ENCODE measurements at regions not wholly inside any gene's neighbourhood (a gene's known extent, or its start where the extent isn't known, plus 50 kb on each side); places are given as distances from the start of the nearest gene placed in this dataset.
"Not testable (repeated sequence)": the region's sequence is repeated elsewhere in the genome, so short reads cannot be mapped to it uniquely, and the experiment has no call there.

- H3K4me1 Mint-ChIP-seq (ENCODE audit: low read depth); H3K9me3 Mint-ChIP-seq; H3K27ac Mint-ChIP-seq; H3K4me3 Mint-ChIP-seq; H3K27me3 Mint-ChIP-seq (ENCODE audit: low read depth); DNase-seq (ENCODE audit: low spot score); H3K36me3 Mint-ChIP-seq (ENCODE audit: low read depth): not testable (repeated sequence)
These were observed 382.9 kb upstream of the ISX start for GRCh38 chr22:34683031-34683430.

- H3K27ac Mint-ChIP-seq; H3K27me3 Mint-ChIP-seq (ENCODE audit: low read depth); H3K4me1 Mint-ChIP-seq (ENCODE audit: low read depth): not testable (repeated sequence)
These were observed 381.7 kb upstream of the ISX start for GRCh38 chr22:34684278-34684677.

GRCh38 chr22:34687116-34687515 is 378.8 kb upstream of the ISX start:
- H3K36me3 Mint-ChIP-seq (ENCODE audit: low read depth) = no peaks in the 10 kb centered on the region
- H3K27me3 Mint-ChIP-seq (ENCODE audit: low read depth) = no peaks in the 10 kb centered on the region
- no peak for DNase-seq (ENCODE audit: low spot score)
- H3K4me1 Mint-ChIP-seq (ENCODE audit: low read depth) = no peaks in the 10 kb centered on the region
- peaks cover 12% of the 10 kb centered on the region for H3K9me3 Mint-ChIP-seq
- H3K27ac Mint-ChIP-seq = no peak overlapping the region
- H3K4me3 Mint-ChIP-seq = no peak overlapping the region

More at GRCh38 chr22:34684278-34684677, 381.7 kb upstream of the ISX start:
- H3K36me3 Mint-ChIP-seq (ENCODE audit: low read depth); H3K4me3 Mint-ChIP-seq; DNase-seq (ENCODE audit: low spot score): not testable (repeated sequence)
- H3K9me3 Mint-ChIP-seq = peaks cover 12% of the 10 kb centered on the region

DNA sequence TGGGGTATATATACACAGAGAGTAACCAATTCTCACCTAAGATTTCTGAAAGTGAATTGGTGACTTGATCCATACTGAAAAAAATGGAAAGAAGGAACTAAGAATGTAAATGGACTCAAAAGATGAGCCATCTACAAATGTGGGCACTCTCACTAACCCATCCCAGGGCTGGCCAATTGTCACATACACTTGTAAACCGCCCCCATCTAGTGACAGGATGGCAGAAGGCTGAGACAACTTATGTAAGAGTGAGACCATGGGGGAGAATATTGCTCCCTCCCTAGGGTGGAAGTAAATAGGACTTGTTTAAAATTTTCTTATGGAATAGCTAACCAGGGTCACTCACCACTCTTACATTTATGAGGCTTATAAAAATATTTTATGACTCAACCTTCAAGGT is 377.1 kb upstream of the ISX start:
- H3K36me3 Mint-ChIP-seq (ENCODE audit: low read depth) = no peaks in the 10 kb centered on the region
- no peaks in the 10 kb centered on the region for H3K4me1 Mint-ChIP-seq (ENCODE audit: low read depth)
- no peaks in the 10 kb centered on the region for H3K27me3 Mint-ChIP-seq (ENCODE audit: low read depth)
- H3K27ac Mint-ChIP-seq = no peak overlapping the region
- H3K4me3 Mint-ChIP-seq = no peak overlapping the region
- peaks cover 12% of the 10 kb centered on the region for H3K9me3 Mint-ChIP-seq
- no peak for DNase-seq (ENCODE audit: low spot score)

- H3K27me3 Mint-ChIP-seq (ENCODE audit: low read depth) = no peaks in the 10 kb centered on the region
- no peaks in the 10 kb centered on the region for H3K36me3 Mint-ChIP-seq (ENCODE audit: low read depth)
- no peak overlapping the region for H3K27ac Mint-ChIP-seq
- no peak for DNase-seq (ENCODE audit: low spot score)
- H3K9me3 Mint-ChIP-seq = peaks cover 42% of the 10 kb centered on the region
- H3K4me1 Mint-ChIP-seq (ENCODE audit: low read depth) = no peaks in the 10 kb centered on the region
- no peak overlapping the region for H3K4me3 Mint-ChIP-seq
These were observed 369.4 kb upstream of the ISX start for GRCh38 chr22:34696557-34696956.

- Mint-ChIP-seq H3K4me3 (no peak overlapping the region), H3K27ac (no peak overlapping the region), H3K27me3 (ENCODE audit: low read depth) (no peaks in the 10 kb centered on the region), H3K9me3 (peaks cover 32% of the 10 kb centered on the region), H3K36me3 (ENCODE audit: low read depth) (no peaks in the 10 kb centered on the region), H3K4me1 (ENCODE audit: low read depth) (no peaks in the 10 kb centered on the region)
- DNase-seq (ENCODE audit: low spot score) = no peak
These were observed 363.7 kb upstream of the ISX start for GRCh38 chr22:34702279-34702678.

DNA sequence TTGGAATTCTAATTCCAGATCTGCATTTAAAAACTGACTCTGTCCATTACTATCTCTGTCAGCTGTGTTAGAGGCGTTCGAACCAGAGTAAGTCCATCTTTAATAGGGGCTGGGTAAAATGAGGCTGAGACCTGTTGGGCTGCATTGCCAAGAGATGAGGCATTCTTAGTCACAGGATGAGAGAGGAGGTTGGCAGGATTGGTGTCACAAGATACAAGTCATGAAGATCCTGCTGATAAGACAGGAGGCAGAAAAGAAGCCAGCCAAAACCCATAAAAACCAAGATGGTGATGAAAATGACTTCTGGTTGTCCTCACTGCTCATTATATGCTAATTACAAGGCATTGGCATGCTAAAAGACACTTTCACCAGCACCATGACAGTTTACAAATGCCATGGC is 356.3 kb upstream of the ISX start:
- peaks cover 9% of the 10 kb centered on the region for H3K9me3 Mint-ChIP-seq
- no peaks in the 10 kb centered on the region for H3K27me3 Mint-ChIP-seq (ENCODE audit: low read depth)
- no peak overlapping the region for H3K4me3 Mint-ChIP-seq
- no peaks in the 10 kb centered on the region for H3K4me1 Mint-ChIP-seq (ENCODE audit: low read depth)
- no peak overlapping the region for H3K27ac Mint-ChIP-seq
- no peaks in the 10 kb centered on the region for H3K36me3 Mint-ChIP-seq (ENCODE audit: low read depth)
- no peak for DNase-seq (ENCODE audit: low spot score)

GRCh38 chr22:34722901-34723300 is 343.1 kb upstream of the ISX start:
- Mint-ChIP-seq H3K4me1 (ENCODE audit: low read depth) (no peaks in the 10 kb centered on the region), H3K9me3 (peaks cover 11% of the 10 kb centered on the region), H3K27ac (no peak overlapping the region), H3K27me3 (ENCODE audit: low read depth) (no peaks in the 10 kb centered on the region), H3K4me3 (no peak overlapping the region), H3K36me3 (ENCODE audit: low read depth) (no peaks in the 10 kb centered on the region)
- DNase-seq (ENCODE audit: low spot score) = no peak

DNA sequence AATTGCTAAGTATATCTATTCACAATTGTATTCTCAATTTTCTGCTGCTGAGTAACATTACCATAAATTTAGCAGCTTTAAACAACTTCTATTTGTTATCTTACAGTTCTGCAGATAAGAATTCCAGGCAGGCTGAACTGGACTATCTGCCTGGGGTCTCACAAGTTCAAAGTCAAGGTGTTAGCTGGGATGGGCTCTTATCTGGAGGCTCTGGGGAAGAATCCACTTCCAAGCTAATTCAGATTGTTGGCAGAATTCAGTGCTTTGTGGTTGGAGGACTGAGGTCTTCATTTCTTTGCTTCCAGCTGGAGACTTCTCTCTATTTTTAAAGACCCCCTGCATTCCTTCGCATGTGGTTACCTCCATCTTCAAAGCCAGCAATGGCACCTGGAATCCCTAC is 329.9 kb upstream of the ISX start:
- Mint-ChIP-seq H3K27ac (no peak overlapping the region), H3K9me3 (peaks cover 16% of the 10 kb centered on the region), H3K36me3 (ENCODE audit: low read depth) (no peaks in the 10 kb centered on the region), H3K4me3 (no peak overlapping the region), H3K27me3 (ENCODE audit: low read depth) (no peaks in the 10 kb centered on the region), H3K4me1 (ENCODE audit: low read depth) (no peaks in the 10 kb centered on the region)
- DNase-seq (ENCODE audit: low spot score) = no peak

DNA sequence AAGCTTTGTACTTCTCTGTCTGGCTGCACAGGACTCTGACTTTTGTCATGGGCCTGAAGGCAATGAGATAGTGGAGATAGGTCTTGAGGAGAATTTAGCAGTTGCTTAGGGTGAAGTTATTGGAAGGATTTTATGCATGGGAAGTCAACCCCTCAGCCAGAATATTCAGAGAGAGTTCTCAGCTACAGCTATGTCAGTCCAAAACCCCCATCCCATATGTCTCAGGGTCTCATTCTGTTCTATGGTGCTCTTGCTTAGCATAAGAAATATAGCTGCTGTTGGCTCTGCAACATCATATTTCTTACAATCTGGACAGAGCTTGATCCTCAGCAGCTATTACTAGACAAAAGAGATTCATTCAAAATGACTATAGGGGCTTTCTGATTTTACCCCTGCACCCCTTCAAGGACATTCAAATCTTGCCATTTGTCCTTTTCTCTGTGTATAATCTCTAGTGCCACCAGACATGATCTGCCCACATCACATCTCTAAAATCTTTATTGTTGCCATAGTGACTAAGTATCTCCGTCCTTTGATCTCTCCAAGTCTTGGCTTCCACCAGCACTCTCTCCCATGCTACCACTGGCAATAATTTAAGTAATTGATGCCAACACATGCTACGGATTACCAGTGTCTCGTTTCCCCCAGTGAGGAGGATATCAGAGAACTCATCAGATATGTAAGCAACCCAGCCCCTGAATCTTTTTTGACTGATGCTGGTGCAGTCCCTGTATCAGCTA is 327.1 kb upstream of the ISX start:
- Mint-ChIP-seq H3K9me3 (peaks cover 15% of the 10 kb centered on the region), H3K27me3 (ENCODE audit: low read depth) (no peaks in the 10 kb centered on the region), H3K36me3 (ENCODE audit: low read depth) (no peaks in the 10 kb centered on the region), H3K4me3 (no peak overlapping the region), H3K27ac (no peak overlapping the region), H3K4me1 (ENCODE audit: low read depth) (no peaks in the 10 kb centered on the region)
- DNase-seq (ENCODE audit: low spot score) = no peak

DNA sequence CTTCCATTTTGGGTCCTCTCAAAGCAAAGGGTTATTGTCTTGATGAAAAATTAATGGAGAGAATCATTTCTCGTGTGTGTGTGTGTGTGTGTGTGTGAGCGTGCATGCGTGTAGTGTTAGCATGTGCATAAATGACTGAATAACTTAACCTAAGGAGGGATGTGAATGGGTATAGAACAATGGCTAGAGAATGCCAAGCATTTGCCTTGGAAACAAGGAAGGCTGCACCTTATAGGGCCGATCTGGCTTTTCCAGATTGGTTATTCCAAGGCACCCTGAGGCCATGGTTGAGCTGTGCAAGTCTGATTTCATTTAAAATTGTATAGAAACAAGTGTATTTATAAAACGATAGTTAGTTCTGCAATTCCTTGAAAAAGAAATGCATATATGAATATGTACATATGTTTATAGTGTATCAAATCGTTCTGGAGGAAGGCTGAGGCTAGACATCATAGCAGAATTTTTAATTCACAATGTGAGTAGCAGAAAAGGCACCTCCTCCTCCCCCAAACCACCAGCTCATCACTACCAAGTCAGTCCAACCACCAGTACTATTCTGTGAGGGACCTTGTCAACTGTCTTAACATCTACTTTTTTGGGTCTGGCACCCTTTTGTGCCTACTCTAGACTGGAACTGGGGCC is 322.7 kb upstream of the ISX start:
- no peaks in the 10 kb centered on the region for H3K9me3 Mint-ChIP-seq
- H3K27ac Mint-ChIP-seq = no peak overlapping the region
- H3K27me3 Mint-ChIP-seq (ENCODE audit: low read depth) = no peaks in the 10 kb centered on the region
- no peak for DNase-seq (ENCODE audit: low spot score)
- no peaks in the 10 kb centered on the region for H3K36me3 Mint-ChIP-seq (ENCODE audit: low read depth)
- no peaks in the 10 kb centered on the region for H3K4me1 Mint-ChIP-seq (ENCODE audit: low read depth)
- no peak overlapping the region for H3K4me3 Mint-ChIP-seq

GRCh38 chr22:34760276-34761008 is 305.5 kb upstream of the ISX start:
- no peak for DNase-seq (ENCODE audit: low spot score)
- Mint-ChIP-seq H3K4me1 (ENCODE audit: low read depth) (no peaks in the 10 kb centered on the region), H3K4me3 (no peak overlapping the region), H3K9me3 (peaks cover 4% of the 10 kb centered on the region), H3K36me3 (ENCODE audit: low read depth) (no peaks in the 10 kb centered on the region), H3K27me3 (ENCODE audit: low read depth) (no peaks in the 10 kb centered on the region), H3K27ac (no peak overlapping the region)

GRCh38 chr22:34761111-34761510 is 304.8 kb upstream of the ISX start:
- DNase-seq (ENCODE audit: low spot score) = no peak
- Mint-ChIP-seq H3K36me3 (ENCODE audit: low read depth) (no peaks in the 10 kb centered on the region), H3K9me3 (peaks cover 4% of the 10 kb centered on the region), H3K4me3 (no peak overlapping the region), H3K4me1 (ENCODE audit: low read depth) (no peaks in the 10 kb centered on the region), H3K27ac (no peak overlapping the region), H3K27me3 (ENCODE audit: low read depth) (no peaks in the 10 kb centered on the region)

DNA sequence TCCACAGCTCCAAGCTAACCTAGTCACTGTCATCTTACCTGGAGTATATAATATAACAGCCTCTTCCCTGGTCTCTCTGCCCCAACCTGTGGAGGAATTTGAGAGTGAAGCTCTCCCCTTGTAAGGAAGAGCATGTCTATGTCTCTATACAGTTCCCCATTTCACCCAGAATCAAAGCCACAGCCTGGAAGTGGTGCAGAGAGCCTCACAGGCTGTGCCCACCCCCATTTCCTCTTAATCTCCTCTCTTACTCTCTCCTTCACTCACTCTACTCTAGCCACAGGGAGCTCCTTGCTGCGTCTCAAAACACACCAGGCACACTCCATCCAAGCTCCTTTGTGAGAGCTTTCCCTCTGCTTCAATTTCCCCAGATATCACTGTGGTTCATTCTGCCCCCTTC is 302.5 kb upstream of the ISX start:
- Mint-ChIP-seq H3K27ac (no peak overlapping the region), H3K9me3 (no peaks in the 10 kb centered on the region), H3K4me3 (no peak overlapping the region), H3K27me3 (ENCODE audit: low read depth) (no peaks in the 10 kb centered on the region), H3K4me1 (ENCODE audit: low read depth) (no peaks in the 10 kb centered on the region), H3K36me3 (ENCODE audit: low read depth) (no peaks in the 10 kb centered on the region)
- DNase-seq (ENCODE audit: low spot score) = no peak

Measured in T-helper 2 cell treated with Interferon-gamma antibody and Interleukin-4, amounts not matched to agents 5 μg/mL and 100 μg/mL, for 36 hours (primary cell).